Neutrophil (primary cell): ENCODE measurements at regions not wholly inside any gene's neighbourhood (a gene's known extent, or its start where the extent isn't known, plus 50 kb on each side); places are given as distances from the start of the nearest gene placed in this dataset.

ENCODE experiments used
- H3K27ac ChIP-seq: fragments of 200-600 bp; sonication (generic); 2 replicates; pipeline ENCODE4 v1.5.1; 2016; ENCODE audit warnings: mild to moderate bottlenecking, moderate library complexity
- H3K27me3 ChIP-seq: fragments of 200-600 bp; sonication (generic); 2 replicates; pipeline ENCODE4 v1.6.0; 2016; ENCODE audit warnings: mild to moderate bottlenecking
- H3K36me3 ChIP-seq: fragments of 200-600 bp; sonication (generic); 2 replicates; pipeline ENCODE4 v1.5.1; 2017
- H3K4me1 ChIP-seq, 2 experiments: fragments of 200-600 bp in 1 of 2; sonication (generic) in 1 of 2; 1 replicate in 1 of 2; 2 replicates in 1 of 2; pipeline versions ENCODE4 v1.5.1 to v1.6.1; 2013 to 2016; ENCODE audit warnings: low read depth in 1 of 2, low read length in 1 of 2, mild to moderate bottlenecking in 1 of 2, moderate library complexity in 1 of 2; ENCODE audit not compliant: control insufficient read depth in 1 of 2, insufficient read depth in 1 of 2
- H3K4me3 ChIP-seq, 2 experiments: fragments of 200-600 bp in 1 of 2; sonication (generic) in 1 of 2; 1 replicate in 1 of 2; 2 replicates in 1 of 2; pipeline ENCODE4 v1.5.1; 2013 to 2016; ENCODE audit warnings: low read depth in 1 of 2, low read length in 1 of 2, mild to moderate bottlenecking in 1 of 2, moderate library complexity in 1 of 2
- H3K9me3 ChIP-seq: fragments of 200-600 bp; sonication (generic); 2 replicates; pipeline ENCODE4 v1.5.1; 2016
- CTCF ChIP-seq: fragments of 200-600 bp; sonication (generic); IDR thresholded peaks from 2 replicates; pipeline ENCODE4 v1.5.1; 2016; ENCODE audit warnings: antibody characterized with exemption

- H3K9me3 ChIP-seq, result no peaks in the 10 kb centered on the region
- TF ChIP-seq CTCF, result no peak
- no peak overlapping the region for H3K27ac ChIP-seq
- no peaks in the 10 kb centered on the region for H3K4me1 ChIP-seq
- H3K36me3 ChIP-seq, result no peaks in the 10 kb centered on the region
- H3K4me3 ChIP-seq, result no peak overlapping the region
- no peaks in the 10 kb centered on the region for H3K27me3 ChIP-seq
Measured at GRCh38 chr10:9018195-9019173, 964.0 kb downstream of the GATA3 start.

GRCh38 chr10:9023206-9023605, 968.7 kb downstream of the GATA3 start:
- H3K36me3 ChIP-seq, result no peaks in the 10 kb centered on the region
- no peaks in the 10 kb centered on the region for H3K9me3 ChIP-seq
- H3K4me3 ChIP-seq, result no peak overlapping the region
- H3K27me3 ChIP-seq, result no peaks in the 10 kb centered on the region
- no peak for TF ChIP-seq CTCF
- H3K27ac ChIP-seq, result no peak overlapping the region
- H3K4me1 ChIP-seq, result no peaks in the 10 kb centered on the region

GRCh38 chr10:9024210-9024609, 969.7 kb downstream of the GATA3 start:
- H3K4me1 ChIP-seq, result no peaks in the 10 kb centered on the region
- H3K9me3 ChIP-seq, result no peaks in the 10 kb centered on the region
- no peaks in the 10 kb centered on the region for H3K36me3 ChIP-seq
- no peak overlapping the region for H3K27ac ChIP-seq
- H3K27me3 ChIP-seq, result no peaks in the 10 kb centered on the region
- H3K4me3 ChIP-seq, result no peak overlapping the region
- TF ChIP-seq CTCF, result no peak

- Histone ChIP-seq H3K27me3 (no peaks in the 10 kb centered on the region), H3K36me3 (no peaks in the 10 kb centered on the region), H3K4me3 (no peak overlapping the region), H3K27ac (no peak overlapping the region), H3K4me1 (no peaks in the 10 kb centered on the region), H3K9me3 (no peaks in the 10 kb centered on the region)
- TF ChIP-seq CTCF, result no peak
Measured at GRCh38 chr10:9028231-9028630, 973.7 kb downstream of the GATA3 start.

GRCh38 chr10:9035355-9035754, 980.9 kb downstream of the GATA3 start:
- Histone ChIP-seq H3K27ac (no peak overlapping the region), H3K36me3 (no peaks in the 10 kb centered on the region), H3K9me3 (no peaks in the 10 kb centered on the region)

More at GRCh38 chr10:9035355-9035754, 980.9 kb downstream of the GATA3 start:
- no peak for TF ChIP-seq CTCF
- Histone ChIP-seq H3K4me1 (no peaks in the 10 kb centered on the region), H3K4me3 (no peak overlapping the region), H3K27me3 (no peaks in the 10 kb centered on the region)
